Neural cell (in vitro differentiated cells): ENCODE measurements at regions not wholly inside any gene's neighbourhood (a gene's known extent, or its start where the extent isn't known, plus 50 kb on each side); places are given as distances from the start of the nearest gene placed in this dataset.

ENCODE experiments used
- H2AFZ ChIP-seq: fragments of 200-600, 300-800 bp; sonication (generic), shearing (Covaris generic); 2 replicates; pipeline ENCODE4 v1.6.0; 2014; ENCODE audit warnings: low read depth, mild to moderate bottlenecking, antibody characterized with exemption, low read length, moderate library complexity
- H3F3A ChIP-seq: fragments of 200-600 bp; shearing (Covaris generic); 2 replicates; pipeline ENCODE4 v1.6.1; 2016; ENCODE audit warnings: mild to moderate bottlenecking, moderate library complexity, mixed read lengths, antibody characterized with exemption, low read length; ENCODE audit not compliant: insufficient read depth, poor library complexity, severe bottlenecking
- H3K27ac ChIP-seq: fragments of 200-600, 300-800 bp; sonication (generic), shearing (Covaris generic); 2 replicates; pipeline ENCODE4 v1.5.1; 2014; ENCODE audit warnings: mild to moderate bottlenecking, low read length, moderate library complexity
- H3K27me3 ChIP-seq: fragments of 300-800, 200-600 bp; sonication (generic), shearing (Covaris generic); 2 replicates; pipeline ENCODE4 v1.6.0; 2014; ENCODE audit warnings: mild to moderate bottlenecking, low read depth, low read length, moderate library complexity; ENCODE audit not compliant: insufficient read depth
- H3K36me3 ChIP-seq: fragments of 300-800, 200-600 bp; sonication (generic), shearing (Covaris generic); 2 replicates; pipeline ENCODE4 v1.5.1; 2014; ENCODE audit warnings: mild to moderate bottlenecking, antibody characterized with exemption, low read length, moderate library complexity; ENCODE audit not compliant: insufficient read depth
- H3K4me2 ChIP-seq: fragments of 300-800, 200-600 bp; sonication (generic), shearing (Covaris generic); 2 replicates; pipeline ENCODE4 v1.6.0; 2014; ENCODE audit warnings: mild to moderate bottlenecking, low read length
- H3K4me3 ChIP-seq: fragments of 300-800, 200-600 bp; sonication (generic), shearing (Covaris generic); 2 replicates; pipeline ENCODE4 v1.5.1; 2014; ENCODE audit warnings: mild to moderate bottlenecking, low read length, moderate library complexity
- H3K79me2 ChIP-seq: fragments of 200-600 bp; shearing (Covaris generic); replicated peaks from 2 replicates; pipeline ENCODE4 v1.6.0; 2014; ENCODE audit warnings: mild to moderate bottlenecking, low read length, moderate library complexity; ENCODE audit not compliant: insufficient read depth
- H3K9ac ChIP-seq: fragments of 300-800, 200-600 bp; sonication (generic), shearing (Covaris generic); 2 replicates; pipeline ENCODE4 v1.6.1; 2016; ENCODE audit warnings: mild to moderate bottlenecking, low read length, mixed read lengths
- H3K9me2 ChIP-seq: fragments of 200-600 bp; shearing (Covaris generic); 2 replicates; pipeline ENCODE4 v1.6.1; 2016; ENCODE audit warnings: mild to moderate bottlenecking, low read length, mixed read lengths; ENCODE audit not compliant: insufficient read depth
- H3K9me3 ChIP-seq: fragments of 200-600, 300-800 bp; sonication (generic), shearing (Covaris generic); 2 replicates; pipeline ENCODE4 v1.6.1; 2016; ENCODE audit warnings: mild to moderate bottlenecking, mixed run types, low read length, moderate library complexity, mixed read lengths
- H4K20me1 ChIP-seq: fragments of 200-600 bp; shearing (Covaris generic); 2 replicates; pipeline ENCODE4 v1.6.1; 2016; ENCODE audit warnings: mild to moderate bottlenecking, mixed run types; ENCODE audit not compliant: insufficient read depth
- CTCF ChIP-seq: fragments of 450-650 bp; IDR thresholded peaks from 2 replicates; pipeline ENCODE4 v1.5.1; 2014; ENCODE audit warnings: antibody characterized with exemption, mild to moderate bottlenecking, moderate library complexity; ENCODE audit not compliant: poor library complexity, severe bottlenecking
- EP300 ChIP-seq: fragments of 450-650 bp; conservative IDR thresholded peaks from 2 replicates; pipeline ENCODE4 v1.6.1; 2014; ENCODE audit warnings: antibody characterized with exemption, mild to moderate bottlenecking, moderate library complexity; ENCODE audit not compliant: poor library complexity, severe bottlenecking
- EZH2 ChIP-seq: fragments of 200-600, 300-800 bp; shearing (Covaris generic), sonication (generic); IDR thresholded peaks from 2 replicates; pipeline ENCODE4 v1.6.1; 2014; ENCODE audit warnings: antibody characterized with exemption, low read length, borderline replicate concordance, mild to moderate bottlenecking; ENCODE audit not compliant: insufficient read depth, poor library complexity, severe bottlenecking
- MXI1 ChIP-seq: fragments of 450-650 bp; conservative IDR thresholded peaks from 2 replicates; pipeline ENCODE4 v1.6.1; 2014; ENCODE audit warnings: antibody characterized with exemption, mild to moderate bottlenecking; ENCODE audit not compliant: poor library complexity, severe bottlenecking
- POLR2AphosphoS5 ChIP-seq: IDR thresholded peaks from 2 replicates; pipeline ENCODE4 v1.6.1; 2012
- RAD21 ChIP-seq: fragments of 450-650 bp; conservative IDR thresholded peaks from 2 replicates; pipeline ENCODE4 v1.6.1; 2014; ENCODE audit warnings: antibody characterized with exemption, mild to moderate bottlenecking, moderate library complexity
- SMC3 ChIP-seq: fragments of 450-650 bp; conservative IDR thresholded peaks from 2 replicates; pipeline ENCODE4 v1.6.1; 2014; ENCODE audit warnings: antibody characterized with exemption, mild to moderate bottlenecking, moderate library complexity; ENCODE audit not compliant: poor library complexity
- TAF1 ChIP-seq: IDR thresholded peaks from 2 replicates; pipeline ENCODE4 v1.6.1; 2012; ENCODE audit warnings: low read depth
- TF ChIP-seq, protein P1 (sequence below): IDR thresholded peaks from 2 replicates; pipeline ENCODE4 v1.6.1; 2012; ENCODE audit warnings: borderline replicate concordance

DNA sequence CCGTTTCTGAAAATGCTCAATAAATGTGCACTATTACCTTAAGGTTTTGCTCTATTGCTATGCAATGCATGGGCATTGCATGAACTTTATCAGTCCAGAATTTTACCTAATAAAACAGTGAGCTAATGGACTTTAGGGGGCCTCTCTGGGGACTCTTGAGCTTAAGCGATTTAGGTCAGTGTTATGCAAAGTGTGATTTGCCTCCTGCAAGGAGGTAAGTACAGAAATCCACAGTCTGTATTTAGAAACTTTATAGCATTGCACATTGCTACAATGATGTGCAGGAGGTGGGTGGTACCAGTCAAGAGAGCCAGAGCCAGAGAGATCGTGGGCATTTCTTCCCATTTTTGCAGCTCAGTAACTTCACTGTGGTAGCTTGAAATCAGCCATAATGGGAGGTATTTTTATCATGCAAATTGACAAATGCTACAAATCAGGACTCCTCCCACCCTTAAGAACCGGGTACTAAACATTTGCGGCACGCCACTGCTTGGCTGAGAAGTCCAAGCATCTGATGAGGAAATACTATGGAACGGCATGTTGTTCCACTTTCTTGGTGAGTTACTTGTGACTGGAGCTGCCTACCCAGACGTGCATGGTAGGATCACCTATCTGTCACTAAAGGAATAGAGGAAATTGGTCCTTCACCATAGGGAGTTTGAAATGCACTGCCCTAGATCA is 174.6 kb upstream of the PGRMC2 start (continued):
- TF ChIP-seq, protein P1, sequence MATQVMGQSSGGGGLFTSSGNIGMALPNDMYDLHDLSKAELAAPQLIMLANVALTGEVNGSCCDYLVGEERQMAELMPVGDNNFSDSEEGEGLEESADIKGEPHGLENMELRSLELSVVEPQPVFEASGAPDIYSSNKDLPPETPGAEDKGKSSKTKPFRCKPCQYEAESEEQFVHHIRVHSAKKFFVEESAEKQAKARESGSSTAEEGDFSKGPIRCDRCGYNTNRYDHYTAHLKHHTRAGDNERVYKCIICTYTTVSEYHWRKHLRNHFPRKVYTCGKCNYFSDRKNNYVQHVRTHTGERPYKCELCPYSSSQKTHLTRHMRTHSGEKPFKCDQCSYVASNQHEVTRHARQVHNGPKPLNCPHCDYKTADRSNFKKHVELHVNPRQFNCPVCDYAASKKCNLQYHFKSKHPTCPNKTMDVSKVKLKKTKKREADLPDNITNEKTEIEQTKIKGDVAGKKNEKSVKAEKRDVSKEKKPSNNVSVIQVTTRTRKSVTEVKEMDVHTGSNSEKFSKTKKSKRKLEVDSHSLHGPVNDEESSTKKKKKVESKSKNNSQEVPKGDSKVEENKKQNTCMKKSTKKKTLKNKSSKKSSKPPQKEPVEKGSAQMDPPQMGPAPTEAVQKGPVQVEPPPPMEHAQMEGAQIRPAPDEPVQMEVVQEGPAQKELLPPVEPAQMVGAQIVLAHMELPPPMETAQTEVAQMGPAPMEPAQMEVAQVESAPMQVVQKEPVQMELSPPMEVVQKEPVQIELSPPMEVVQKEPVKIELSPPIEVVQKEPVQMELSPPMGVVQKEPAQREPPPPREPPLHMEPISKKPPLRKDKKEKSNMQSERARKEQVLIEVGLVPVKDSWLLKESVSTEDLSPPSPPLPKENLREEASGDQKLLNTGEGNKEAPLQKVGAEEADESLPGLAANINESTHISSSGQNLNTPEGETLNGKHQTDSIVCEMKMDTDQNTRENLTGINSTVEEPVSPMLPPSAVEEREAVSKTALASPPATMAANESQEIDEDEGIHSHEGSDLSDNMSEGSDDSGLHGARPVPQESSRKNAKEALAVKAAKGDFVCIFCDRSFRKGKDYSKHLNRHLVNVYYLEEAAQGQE: no peak

DNA sequence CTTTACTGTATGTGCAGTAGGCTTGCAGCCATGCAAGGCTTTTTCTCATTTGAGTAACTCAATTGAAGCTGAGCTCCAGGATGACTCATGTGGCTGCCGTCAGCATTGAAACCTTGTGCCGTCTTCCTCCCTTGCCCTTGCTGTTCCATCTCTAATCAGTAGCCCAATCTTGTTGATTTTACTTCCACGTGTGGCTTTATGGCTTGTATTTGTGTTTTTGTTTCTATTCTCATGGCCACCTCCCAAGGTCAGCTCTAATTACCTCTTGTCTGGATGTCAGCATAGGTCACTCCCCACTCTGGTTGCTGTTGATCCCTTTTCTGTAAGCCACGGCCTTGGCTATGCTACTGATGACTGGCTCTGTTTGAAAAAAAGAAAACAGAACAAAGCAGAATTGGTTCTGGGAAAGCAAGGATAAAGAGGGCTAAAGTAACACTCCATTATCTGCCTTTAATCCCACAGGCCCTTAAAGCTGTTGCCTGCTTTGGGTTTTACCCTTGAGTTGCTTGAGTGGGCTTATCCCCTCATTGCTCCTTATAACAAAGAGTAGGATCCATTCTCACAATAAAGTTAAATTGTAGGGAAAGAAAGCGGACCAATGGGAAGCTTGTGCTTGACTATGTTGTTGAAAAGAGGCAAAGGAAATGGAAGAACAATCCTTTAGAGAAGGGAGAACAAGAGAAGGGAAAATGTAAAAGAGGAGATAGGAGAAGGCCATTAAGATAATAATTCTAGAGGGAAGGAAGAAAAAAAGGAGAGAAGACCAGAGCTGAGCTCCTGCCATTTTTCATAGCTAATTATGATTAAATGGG is 173.9 kb upstream of the PGRMC2 start:
- no peak overlapping the region for H3K4me3 ChIP-seq

More for the DNA sequence above, 173.9 kb upstream of the PGRMC2 start:
- H3K27me3 ChIP-seq: peaks cover 17% of the 10 kb centered on the region
- no peaks in the 10 kb centered on the region for H3K9me3 ChIP-seq
- no peaks in the 10 kb centered on the region for H3K9me2 ChIP-seq
- H3K4me2 ChIP-seq: no peak overlapping the region
- H3K27ac ChIP-seq: no peak overlapping the region
- no peaks in the 10 kb centered on the region for H4K20me1 ChIP-seq
- H3K79me2 ChIP-seq: no peaks in the 10 kb centered on the region
- no peaks in the 10 kb centered on the region for H3K36me3 ChIP-seq
- no peak overlapping the region for H3K9ac ChIP-seq
- H3F3A ChIP-seq: no peaks in the 10 kb centered on the region
- TF ChIP-seq EP300: no peak
- no peak for TF ChIP-seq TAF1
- TF ChIP-seq MXI1: no peak
- TF ChIP-seq, protein P1: no peak
- no peak for TF ChIP-seq CTCF
- TF ChIP-seq RAD21: no peak
- TF ChIP-seq POLR2AphosphoS5: no peak
- TF ChIP-seq SMC3: no peak
- no peak for TF ChIP-seq EZH2
- H2AFZ ChIP-seq: no peak overlapping the region
